Smooth muscle cell of the brain vasculature (primary cell): ENCODE measurements at regions not wholly inside any gene's neighbourhood (a gene's known extent, or its start where the extent isn't known, plus 50 kb on each side); places are given as distances from the start of the nearest gene placed in this dataset.

ENCODE experiments used
- DNase-seq: peaks from one replicate; pipeline ENCODE4 v3.0.0-alpha.2; 2012; ENCODE audit warnings: low read depth, low spot score

DNA sequence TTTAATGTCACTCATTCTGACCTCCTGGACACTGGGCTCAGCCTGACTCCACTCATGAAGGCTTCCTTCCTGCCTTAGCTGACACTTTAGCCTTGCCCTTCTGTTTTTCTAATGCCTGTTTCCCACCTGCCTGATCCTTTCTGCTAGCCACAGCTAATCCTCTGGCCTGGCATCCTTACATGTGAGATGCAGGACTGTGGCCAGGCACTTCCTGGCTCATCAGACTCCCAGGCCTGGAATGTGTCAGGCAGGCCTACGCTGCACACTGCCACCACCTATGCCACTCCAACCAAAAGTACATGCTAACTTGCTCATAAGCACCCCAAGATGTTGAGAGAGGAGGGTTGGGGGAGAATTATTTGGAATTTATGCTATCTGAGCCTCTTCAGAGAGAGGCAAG is 138.8 kb upstream of the NALF2 start:
- DNase-seq: no peak

DNA sequence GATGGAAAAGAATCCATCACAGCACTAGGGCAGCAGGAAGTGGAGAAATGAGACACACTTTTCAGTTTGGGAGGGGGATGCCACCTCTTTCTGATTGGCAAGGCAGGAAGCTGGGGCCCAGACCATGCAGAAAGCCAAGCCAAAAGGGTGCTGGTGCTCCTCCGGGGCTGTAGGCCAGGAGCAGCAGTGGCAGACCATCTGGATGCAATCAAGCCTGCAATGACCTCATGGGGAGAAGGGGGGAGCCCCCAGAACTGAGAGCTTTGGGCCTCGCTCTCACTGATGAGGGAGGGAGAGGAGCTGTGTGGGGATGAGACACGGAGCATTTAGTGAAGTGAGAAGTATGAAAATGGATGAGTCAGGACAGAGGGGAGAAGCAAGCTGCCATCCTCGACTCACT is 141.3 kb upstream of the NALF2 start:
- DNase-seq: no peak

DNA sequence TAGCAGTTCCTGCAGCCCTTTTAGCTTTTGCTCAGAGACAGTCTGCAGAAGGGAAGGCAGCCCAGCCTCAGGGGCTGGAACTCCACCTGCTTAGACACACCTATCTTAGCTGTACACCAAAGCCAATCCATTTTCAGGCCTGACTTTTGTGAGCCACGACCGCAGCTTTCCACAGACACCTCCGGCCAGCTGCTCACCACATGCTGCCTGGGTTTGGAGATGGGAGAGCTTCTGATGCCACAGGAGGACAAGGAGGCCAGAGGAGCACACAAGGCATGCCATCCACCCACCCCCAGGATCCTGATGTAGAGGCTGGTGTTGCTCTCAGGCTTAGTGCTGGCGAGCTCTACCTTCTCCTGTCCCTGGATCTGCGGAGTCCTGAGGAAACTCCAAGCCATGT is 141.8 kb upstream of the NALF2 start:
- no peak for DNase-seq

DNA sequence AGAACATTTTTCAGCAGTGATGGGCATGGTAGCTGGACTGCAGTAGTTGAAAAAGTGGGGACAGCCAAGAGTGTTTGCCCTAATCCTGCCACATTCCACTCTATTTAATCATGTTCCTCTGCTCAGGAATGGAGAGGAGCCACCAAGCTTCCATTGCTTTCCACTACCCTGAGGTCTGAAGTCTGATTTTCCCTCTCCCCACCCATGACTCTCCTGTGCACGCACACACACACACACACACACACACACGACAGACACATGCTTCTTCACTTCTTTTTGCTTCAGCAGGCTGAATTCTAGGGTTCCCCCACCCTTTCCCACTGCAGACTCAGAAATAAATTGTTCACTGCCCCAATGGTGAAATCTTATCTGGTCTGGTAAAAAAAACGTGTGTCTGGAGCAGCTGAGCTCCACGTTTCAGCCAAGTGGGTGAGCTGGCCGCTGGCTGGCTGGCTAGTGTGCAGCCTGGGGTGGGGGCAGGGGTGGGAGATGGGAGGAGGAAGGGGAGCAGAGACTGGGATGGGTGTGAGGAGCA is 142.7 kb upstream of the NALF2 start:
- no peak for DNase-seq

DNA sequence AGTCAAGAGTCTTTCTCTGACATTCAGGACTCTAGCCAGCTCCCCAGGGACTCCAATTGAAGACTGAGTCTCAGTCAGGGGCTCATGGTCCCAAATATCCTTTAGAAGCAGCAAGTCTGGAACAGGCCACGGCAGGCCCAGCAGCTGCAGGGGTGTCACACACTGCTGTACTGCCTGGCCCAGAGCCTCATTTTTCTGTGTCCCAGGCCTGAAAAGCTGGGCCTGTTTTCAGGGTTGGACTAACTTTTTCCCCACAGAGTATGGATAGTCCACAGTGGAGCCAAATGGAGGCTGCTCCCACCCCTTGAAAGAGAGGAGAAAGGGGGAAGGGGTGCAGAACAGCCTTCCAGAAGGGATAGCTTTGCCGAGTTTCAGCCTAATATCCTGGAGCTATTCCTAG is 146.8 kb upstream of the NALF2 start:
- no peak for DNase-seq

DNA sequence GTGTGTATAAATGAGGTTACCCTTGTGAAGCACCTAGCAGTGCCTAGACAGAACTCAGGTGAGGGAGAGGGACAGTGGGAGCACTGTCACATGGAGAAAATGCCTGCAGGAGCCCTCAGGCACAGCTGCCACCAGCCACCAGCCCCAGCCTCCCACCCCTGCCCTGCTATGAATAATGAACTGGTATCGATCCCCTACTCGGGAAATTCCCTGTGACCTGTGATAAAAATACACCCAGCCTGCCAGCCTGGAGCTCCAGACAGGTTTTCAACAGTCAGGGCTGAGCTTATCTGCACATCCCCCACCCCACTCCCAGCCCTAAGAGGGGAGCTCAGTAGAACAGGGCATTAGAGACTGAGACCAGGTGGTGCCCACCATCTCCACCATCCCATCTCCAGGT is 159.6 kb upstream of the PJA1 start:
- DNase-seq: no peak

DNA sequence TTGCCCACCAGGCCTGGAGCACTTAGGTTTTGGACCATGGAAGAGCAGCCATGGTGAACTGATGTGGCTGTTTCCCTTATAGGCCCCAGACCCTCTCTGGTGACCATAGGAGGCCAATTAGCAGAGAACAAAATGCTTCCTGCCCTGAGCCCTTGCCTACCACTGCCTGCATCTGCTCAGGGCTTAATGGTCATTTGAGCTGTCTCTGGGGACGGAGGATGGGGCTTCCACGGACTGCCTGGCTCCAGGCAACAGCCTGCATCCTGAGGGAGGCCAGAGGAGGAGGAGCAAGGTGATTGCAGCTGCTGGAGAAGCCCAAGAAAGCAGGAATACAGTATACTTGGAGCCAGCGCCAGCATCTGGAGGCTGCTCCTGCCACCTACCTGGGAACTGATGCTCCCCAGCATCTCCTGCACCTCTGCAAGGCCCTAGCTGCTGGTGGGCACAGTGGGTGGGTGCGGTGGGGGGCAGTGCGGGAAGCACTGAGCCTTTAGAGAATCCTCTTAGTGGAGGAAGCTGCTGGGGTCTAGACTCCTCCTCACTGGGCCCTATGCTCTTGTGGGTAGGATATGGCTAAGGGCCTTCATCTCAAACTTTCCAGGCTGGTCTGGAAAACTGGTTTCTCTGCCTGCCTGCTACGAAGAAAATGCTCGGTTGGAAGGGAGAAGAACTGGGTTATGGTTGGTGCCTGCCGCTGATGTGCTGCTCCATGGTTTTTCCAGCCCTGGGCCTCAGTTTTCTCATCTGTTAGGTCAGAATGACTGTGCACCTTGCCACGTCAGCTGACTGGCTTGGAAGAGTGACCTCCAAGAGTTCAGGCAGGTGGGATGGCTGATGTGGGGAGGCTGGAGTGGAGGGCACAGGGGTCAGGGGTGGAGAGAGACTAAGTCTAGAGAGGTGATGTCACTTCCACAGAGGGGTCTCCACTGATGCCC is 158.8 kb upstream of the PJA1 start:
- DNase-seq: no peak

DNA sequence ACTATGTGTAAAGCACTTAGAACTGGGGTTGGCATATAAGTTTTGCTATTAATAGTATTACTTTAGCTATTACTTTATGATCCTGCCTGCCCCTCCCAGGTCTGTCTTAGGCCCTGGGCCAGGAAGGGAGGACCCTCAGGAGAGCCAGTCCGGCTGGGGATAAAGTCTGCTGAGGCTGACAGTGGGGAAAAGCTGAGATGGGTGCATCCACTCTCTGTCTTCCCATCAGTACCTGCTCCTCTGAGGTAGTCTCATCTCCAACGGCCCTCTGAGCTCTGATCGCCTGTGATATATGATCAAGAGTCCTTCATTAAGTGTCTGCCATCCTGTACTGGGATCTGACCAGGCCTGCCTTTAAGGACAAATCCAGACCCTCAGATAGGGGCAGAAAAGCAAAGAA is 156.5 kb upstream of the PJA1 start:
- no peak for DNase-seq

DNA sequence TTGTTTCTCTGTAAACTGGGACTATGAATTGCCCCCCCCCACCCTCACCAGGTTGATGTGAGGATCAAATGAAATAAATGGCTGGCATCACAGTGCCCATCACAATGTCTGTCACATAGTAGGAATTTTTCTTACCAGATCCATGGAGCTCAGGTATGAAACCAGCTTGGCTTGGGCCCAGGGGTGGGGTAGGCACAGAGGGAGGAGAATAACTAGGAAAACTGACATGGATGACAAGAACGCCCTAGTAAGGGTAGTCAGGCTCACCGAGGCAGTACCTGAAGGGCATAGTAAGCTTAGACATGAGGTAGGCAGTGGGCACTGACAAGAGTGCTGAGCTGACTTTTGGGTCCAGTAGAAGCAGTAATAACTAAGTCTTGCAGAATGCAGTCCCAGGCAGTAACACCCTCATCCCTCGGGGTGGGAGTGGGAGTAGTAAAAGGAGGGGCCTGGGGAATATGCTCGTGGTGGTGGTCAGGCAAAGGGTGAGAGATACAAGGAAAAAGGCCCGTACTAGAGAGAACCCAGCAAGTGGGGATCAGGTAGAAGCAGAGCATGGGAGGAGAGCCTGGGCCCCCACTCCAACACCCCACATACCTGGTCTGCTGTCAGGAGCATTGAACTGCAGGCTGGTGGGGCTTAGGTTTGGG is 155.9 kb upstream of the PJA1 start:
- no peak for DNase-seq

DNA sequence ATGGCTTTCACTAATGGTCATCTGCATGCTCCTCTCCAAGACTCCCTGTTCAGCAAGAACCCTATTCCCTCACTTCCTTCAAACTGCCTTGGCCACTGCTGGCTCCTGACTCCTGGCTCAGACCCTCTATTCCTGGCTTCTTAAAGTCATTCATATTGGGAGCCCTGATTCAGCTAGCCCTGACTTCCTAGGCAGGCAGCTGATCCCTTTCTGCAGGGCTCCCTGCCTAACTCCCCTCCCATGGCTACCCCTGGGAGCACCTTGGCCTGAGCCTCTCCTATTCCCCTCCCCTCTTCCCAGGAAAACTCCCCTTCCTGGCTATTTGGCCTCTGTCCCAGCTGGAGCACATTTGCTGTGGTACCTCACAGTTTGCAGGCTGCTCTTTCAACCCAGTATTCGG is 154.9 kb upstream of the PJA1 start:
- no peak for DNase-seq

DNA sequence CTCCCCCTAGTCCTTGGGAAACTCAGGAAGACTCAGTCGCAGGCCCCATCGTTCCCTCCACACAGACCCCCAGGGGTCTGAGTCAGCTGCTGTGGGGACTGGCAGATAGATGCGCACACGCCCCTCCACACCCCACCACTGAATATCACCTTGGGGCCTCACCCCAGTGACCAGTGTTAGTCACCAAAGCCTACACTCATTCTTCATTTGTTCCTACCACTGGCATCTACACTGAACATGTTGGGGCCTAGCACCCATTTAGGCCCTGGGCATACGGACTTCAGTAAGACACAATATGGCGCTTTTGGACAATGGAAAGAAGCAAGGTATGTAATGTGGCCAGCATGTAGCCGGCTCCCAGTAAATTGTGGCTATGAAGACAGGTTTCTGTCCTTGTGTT is 154.1 kb upstream of the PJA1 start:
- no peak for DNase-seq

DNA sequence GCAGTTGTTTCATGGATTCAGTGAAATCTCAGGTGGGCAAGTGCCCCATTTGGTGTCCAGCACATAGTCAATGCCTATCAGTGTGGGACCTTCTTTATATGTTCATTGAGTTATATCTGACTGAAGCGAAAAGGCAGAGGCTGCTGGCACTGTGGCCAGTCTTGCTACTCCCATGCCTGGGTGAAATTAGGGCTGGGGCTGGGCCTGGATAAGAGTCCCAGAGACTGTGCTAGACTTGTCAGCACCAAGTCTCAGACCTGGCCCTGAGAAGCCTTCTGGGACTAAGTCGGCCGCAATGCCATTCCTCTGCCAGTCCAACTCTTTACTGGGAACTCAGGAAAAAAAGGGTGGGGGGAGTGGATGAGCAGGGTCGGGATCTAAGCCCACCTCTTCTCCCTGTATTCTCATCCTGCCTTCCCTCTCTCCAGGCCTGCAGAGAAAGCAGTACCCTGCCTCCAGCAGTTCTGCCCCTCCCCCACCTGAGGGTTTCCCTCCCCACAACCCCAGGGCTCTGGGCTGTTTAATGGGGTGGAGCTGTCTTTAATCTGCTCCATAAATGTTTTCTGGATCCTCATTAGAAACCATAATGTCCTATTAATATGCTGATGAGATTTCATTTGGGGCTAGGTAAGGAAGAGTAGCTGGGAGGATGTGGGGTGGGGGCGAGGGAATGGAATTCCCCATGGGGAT is 153.5 kb upstream of the PJA1 start:
- no peak for DNase-seq

DNA sequence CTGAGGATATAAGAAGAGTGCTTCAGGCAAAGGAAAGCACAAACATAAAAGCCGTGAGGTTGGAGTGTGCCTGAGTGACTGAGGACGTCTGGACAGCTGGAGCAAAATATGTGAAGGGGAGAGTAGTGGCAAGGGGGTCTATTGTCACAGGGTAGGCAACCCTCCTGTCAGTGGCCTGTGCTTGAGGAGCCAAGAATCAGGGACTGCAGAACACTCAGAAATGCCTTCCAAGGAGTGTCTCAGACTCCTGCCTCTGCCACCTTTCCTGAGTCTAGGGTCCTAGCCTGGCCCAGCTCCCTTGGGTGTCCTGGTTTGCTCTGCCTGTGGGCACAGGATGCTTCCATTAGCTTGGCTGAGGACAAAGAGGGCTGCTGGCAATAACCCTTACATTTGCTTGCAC is 152.5 kb upstream of the PJA1 start:
- no peak for DNase-seq

DNA sequence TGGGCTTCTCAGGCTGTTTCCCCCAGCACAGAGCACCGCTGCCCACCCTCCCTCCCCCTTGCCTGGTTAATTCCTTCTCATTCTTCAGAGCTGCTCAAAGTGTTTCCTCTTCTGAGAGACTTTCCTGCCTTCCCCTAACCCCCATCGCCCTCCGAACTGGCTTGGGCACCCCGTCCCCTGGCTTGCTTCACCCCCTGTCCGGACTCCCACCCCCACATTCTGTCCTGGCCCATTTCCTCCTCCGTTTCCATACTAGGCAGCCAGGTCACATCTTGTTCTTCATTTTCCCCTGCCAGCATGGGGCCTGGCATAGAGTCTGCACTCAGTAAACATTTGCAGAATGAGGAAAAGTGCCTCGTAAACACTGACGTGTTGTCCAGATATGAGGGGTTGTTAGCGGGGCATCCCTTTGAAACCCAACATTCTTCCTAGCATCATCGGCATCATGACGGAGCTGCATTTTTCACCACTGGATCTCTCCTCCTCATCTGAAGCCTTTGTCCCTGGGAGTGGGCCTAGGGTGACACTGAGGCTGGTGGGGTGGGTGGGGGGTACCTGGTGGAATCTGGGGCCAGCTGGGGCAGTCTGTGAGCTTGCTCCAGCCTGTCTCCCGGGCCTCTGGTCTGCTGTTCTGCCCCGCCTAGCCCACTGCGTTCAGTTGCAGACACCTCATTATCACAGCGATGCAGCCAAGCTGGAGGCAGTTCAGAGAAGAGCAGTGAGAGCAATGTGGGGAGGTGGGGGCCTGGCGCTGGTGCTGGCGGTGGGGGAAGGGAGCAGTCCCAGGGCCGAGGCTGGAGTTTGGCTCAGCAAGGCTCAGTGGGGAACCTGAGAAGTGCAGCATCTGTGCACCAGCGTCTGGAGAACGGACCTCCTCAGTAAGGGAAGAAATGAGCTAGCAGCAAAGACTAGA is 149.4 kb upstream of the PJA1 start:
- no peak for DNase-seq

DNA sequence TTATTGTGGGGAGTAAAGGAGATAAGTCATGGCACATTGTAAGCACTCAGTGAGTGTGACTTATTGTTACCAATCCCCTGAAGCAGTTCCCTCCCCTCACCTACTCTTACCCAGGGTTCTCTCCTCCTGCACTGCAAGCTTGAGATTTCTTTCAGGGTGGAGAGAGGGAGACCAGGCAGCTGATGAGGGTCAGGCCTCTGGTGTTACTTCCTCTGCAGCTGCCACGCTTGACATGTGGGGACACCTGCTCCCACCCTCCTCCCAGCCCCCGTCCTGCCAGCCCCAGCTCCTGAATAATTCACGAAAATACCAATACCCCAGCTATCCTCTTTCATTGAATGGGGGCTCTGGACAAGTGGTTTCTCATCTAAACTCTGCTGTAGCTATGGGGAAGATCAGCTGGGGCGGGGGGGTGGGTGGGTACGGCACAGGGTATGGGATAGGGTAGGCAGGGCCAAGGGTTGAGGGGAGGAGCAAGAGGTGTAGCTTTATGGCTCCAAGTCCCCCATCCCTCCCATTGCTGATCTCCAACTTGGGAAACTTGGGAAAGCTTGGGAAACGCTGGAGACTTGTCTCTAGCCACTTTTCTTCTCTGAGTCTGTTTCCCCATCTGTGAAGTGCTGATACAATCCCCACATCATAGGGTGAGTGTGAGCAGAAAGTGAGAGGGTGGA is 148.5 kb upstream of the PJA1 start:
- DNase-seq: no peak

DNA sequence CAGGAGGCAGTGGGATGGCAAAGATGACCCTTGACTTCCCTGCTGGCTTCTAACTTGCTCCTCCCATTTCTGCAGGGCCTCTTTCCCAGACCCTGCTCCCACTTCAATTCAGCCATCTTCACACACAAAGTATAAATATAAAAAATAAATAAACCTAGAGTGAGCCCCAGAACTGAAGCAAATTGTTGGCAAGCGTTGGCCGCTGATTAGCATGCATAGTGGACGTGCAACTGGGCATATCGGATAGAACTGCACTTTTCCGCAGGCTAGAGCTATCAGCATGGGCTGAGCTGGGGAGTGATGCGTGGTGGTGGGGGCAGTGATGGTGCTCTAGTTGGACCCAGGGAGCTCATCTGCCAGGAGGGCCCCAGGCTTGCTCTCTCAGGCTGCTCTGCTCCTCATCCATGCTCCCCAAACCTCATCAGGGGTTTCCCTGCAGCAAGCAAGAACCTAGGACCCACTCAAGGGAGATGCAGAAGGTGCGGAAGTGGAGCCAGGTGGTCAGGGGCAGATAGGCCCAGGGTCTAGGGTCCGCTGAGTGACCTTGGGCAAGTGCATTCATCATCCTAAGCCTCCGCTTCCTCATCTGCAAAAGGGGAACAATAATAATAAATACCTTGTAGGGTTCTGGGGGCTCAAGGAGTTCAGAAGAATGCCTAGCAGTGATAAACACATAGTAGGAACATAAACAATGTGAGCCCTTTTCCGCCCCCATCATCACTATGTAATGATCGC is 146.8 kb upstream of the PJA1 start:
- DNase-seq: no peak

DNA sequence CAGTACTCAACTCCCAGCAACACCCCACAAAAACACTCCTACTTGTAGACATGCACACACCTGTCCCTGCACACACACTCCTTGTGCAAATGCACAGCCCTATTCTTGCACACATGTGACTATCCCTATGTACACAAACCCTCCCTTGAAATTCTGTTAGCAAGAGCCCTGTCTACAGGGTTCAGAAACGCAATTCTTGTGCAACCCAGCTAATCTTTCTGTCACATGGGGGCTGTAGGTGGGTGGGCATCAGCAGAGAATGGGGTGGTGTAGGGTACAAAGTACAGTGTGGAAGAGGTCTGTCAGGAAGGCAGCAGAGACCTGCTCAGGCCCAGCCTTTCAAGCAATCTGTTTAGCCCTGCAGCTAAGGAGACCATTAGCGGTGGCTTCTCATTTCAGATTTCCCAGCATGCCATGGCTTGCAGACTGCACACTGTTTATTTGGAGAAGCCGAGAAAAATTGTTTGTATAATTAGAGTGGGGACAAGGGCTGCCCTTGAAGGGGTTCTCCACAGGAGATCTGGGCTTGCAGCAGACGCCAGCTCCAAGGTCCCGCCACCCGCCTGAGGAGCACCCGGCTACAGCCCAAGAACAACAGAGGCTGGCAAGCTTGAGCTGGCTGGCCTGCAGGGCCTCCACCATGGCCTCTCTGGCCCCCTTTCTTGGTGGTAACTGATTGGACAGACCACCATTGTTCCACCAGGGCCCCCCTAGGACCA is 144.0 kb upstream of the PJA1 start:
- DNase-seq: no peak

DNA sequence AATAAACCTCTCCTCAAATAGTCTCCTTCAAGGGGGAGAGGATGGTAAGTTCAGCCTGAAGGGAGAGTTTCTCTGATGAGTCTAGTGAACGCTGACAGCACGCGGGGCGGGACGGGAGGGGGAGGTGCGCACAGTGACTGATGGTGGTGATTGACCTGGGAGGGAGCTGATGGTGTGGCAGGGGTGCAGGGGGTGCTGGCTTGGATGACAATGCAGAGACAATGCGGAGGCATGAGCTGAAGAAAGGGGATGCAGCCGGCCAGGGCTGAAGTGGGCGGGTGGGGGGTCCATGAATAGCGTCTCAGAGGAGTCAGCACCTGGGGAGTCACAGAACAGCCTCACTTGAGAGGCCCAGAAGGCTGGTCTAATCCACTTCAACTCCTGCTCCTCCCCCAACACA is 142.5 kb upstream of the PJA1 start:
- DNase-seq: no peak

DNA sequence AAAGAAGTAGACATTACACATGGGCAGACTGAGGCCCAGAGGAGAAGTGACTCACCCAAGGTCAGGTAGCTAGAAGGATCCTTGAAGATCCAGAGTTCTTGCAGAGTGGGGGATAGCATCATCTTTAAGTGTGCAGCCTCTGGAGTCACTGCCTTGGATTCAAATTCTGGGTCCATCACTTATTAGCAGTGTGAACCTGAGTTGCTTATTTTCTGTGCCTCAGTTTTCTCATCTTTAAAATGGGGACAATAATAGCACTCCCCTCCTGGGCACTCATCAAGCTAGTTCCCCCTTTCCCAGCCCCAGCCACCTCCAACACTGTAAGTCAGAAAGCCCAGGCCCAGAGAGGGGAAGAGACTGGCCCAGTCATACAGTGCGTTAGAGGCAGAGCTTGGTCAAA is 141.8 kb upstream of the PJA1 start:
- no peak for DNase-seq

DNA sequence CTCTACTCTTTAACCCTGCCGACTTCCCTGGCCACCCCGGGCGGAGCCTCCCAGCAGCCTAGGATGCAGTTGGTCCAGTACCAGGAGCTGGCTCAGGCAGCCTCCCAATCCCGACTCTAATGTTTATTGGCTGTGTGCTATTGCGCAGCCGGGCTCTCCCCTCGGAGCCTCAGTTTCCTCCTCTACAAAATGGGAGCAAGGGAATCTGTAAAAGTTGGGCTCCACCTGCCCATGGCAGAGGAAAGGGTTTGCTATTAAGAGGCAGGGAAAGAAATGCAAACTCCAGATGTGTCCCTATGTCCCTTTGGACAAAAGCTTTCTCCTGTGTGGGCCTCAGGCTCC is 140.8 kb upstream of the PJA1 start:
- DNase-seq: no peak
